ENCODE measurements at regions not wholly inside any gene's neighbourhood (a gene's known extent, or its start where the extent isn't known, plus 50 kb on each side); places are given as distances from the start of the nearest gene placed in this dataset.

DNA sequence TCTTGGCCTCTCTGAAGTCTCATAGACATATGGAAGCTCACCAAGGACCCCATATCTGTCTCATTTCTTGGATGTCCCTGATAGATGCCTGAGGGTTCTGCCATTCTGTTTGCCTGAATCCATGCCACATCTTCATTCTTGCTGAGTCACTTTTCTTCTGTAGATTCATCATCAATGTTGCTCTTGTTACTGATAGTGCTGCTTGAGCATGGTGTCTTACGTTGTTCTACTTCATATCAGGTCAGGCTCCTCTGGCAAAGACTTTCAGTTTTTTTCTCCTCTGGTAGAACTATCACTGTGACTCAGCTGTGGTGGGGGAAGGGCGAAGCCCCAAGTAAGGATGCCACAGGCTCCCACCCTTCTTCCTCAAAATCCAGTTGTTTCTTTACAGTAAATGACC is 885.2 kb downstream of the DCDC2C start:
- TF ChIP-seq, protein P1, sequence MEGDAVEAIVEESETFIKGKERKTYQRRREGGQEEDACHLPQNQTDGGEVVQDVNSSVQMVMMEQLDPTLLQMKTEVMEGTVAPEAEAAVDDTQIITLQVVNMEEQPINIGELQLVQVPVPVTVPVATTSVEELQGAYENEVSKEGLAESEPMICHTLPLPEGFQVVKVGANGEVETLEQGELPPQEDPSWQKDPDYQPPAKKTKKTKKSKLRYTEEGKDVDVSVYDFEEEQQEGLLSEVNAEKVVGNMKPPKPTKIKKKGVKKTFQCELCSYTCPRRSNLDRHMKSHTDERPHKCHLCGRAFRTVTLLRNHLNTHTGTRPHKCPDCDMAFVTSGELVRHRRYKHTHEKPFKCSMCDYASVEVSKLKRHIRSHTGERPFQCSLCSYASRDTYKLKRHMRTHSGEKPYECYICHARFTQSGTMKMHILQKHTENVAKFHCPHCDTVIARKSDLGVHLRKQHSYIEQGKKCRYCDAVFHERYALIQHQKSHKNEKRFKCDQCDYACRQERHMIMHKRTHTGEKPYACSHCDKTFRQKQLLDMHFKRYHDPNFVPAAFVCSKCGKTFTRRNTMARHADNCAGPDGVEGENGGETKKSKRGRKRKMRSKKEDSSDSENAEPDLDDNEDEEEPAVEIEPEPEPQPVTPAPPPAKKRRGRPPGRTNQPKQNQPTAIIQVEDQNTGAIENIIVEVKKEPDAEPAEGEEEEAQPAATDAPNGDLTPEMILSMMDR (IDR thresholded peaks at IDR 0.05; ENCODE audit: low read depth, low read length, poor library complexity, severe bottlenecking), result no peak
- no peak for TF ChIP-seq EZH2phosphoT487 (IDR thresholded peaks at IDR 0.05; ENCODE audit: borderline replicate concordance, low read length)
